ENCODE measurements at regions not wholly inside any gene's neighbourhood (a gene's known extent, or its start where the extent isn't known, plus 50 kb on each side); places are given as distances from the start of the nearest gene placed in this dataset.

DNA sequence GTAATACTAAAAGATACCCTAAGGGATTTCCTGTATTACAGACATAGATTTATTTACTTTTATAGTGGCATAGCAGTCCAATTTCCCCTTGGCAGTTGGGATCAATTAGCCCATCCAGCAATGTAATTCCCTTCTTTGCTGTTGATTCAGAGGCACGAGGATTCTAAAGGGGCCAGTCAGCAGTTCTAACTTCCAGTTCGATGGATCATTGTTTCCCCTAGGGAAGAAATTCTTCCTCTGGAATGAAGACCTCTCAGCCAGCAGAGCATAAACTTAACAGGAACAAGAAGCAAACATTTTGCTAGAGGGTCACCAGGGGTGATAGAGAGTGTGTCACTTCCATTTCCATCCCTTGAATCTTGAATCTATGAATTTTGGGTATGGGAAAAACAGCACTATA lies 395.7 kb upstream of the NOVA1 start:
- H3K27me3 Mint-ChIP-seq (ENCODE audit: unreplicated experiment): no peaks in the 10 kb centered on the region
- no peaks in the 10 kb centered on the region for H3K36me3 Mint-ChIP-seq (ENCODE audit: unreplicated experiment)
- no peak overlapping the region for H3K27ac Mint-ChIP-seq (ENCODE audit: unreplicated experiment)
- TF ChIP-seq, protein P1, sequence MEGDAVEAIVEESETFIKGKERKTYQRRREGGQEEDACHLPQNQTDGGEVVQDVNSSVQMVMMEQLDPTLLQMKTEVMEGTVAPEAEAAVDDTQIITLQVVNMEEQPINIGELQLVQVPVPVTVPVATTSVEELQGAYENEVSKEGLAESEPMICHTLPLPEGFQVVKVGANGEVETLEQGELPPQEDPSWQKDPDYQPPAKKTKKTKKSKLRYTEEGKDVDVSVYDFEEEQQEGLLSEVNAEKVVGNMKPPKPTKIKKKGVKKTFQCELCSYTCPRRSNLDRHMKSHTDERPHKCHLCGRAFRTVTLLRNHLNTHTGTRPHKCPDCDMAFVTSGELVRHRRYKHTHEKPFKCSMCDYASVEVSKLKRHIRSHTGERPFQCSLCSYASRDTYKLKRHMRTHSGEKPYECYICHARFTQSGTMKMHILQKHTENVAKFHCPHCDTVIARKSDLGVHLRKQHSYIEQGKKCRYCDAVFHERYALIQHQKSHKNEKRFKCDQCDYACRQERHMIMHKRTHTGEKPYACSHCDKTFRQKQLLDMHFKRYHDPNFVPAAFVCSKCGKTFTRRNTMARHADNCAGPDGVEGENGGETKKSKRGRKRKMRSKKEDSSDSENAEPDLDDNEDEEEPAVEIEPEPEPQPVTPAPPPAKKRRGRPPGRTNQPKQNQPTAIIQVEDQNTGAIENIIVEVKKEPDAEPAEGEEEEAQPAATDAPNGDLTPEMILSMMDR (IDR thresholded peaks at IDR 0.05): no peak
- H3K4me3 Mint-ChIP-seq (ENCODE audit: unreplicated experiment): no peak overlapping the region
- DNase-seq (ENCODE audit: extremely low spot score, unreplicated experiment): no peak
- no peaks in the 10 kb centered on the region for H3K9me3 Mint-ChIP-seq (ENCODE audit: unreplicated experiment)
- no peaks in the 10 kb centered on the region for H3K4me1 Mint-ChIP-seq (ENCODE audit: unreplicated experiment)

DNA sequence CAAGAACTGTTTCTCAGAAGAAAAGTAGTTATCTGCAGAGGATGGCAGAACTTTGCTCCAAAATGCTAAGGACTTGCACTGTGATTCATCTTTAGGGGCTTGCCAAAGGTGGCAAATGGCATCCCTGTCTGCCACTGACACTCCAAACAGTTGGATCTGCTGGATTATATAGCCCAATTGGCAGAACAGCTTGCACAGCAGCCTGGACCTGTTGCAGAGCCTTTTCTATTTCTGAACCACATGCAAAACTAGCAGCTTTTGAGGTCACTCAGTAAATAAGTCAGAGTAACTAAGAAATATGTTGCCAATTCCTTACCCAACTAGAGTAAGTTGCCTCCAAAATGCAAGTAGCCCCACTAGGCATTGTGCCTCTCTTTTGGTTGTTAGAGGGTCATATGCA lies 397.5 kb upstream of the NOVA1 start:
- TF ChIP-seq, protein P1 (IDR thresholded peaks at IDR 0.05): no peak
- Mint-ChIP-seq H3K27me3 (ENCODE audit: unreplicated experiment) (no peaks in the 10 kb centered on the region), H3K4me1 (ENCODE audit: unreplicated experiment) (no peaks in the 10 kb centered on the region), H3K36me3 (ENCODE audit: unreplicated experiment) (no peaks in the 10 kb centered on the region), H3K27ac (ENCODE audit: unreplicated experiment) (no peak overlapping the region), H3K9me3 (ENCODE audit: unreplicated experiment) (no peaks in the 10 kb centered on the region), H3K4me3 (ENCODE audit: unreplicated experiment) (no peak overlapping the region)
- DNase-seq (ENCODE audit: extremely low spot score, unreplicated experiment): no peak

DNA sequence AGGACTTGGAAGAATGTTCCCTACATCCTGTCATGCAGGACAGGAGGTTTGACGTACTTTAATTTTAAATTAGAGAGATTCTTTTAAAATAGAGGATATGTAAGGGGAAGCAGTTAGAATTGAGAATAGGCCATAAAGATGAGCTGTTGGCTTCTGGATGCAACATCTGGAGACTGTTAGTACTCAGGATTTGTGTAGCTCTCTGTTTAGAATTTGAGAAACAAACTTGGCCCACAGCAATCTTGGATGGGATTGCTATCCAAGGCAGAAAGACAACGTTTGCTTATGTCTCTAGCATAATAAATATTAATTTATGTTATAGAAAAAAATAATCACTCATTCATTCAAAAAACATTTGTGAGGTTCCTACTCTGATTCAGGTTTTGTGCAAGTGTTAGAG lies 398.4 kb upstream of the NOVA1 start:
- Mint-ChIP-seq H3K4me3 (ENCODE audit: unreplicated experiment) (no peak overlapping the region), H3K9me3 (ENCODE audit: unreplicated experiment) (no peaks in the 10 kb centered on the region), H3K4me1 (ENCODE audit: unreplicated experiment) (no peaks in the 10 kb centered on the region), H3K36me3 (ENCODE audit: unreplicated experiment) (no peaks in the 10 kb centered on the region), H3K27me3 (ENCODE audit: unreplicated experiment) (no peaks in the 10 kb centered on the region), H3K27ac (ENCODE audit: unreplicated experiment) (no peak overlapping the region)
- TF ChIP-seq, protein P1 (IDR thresholded peaks at IDR 0.05): no peak
- DNase-seq (ENCODE audit: extremely low spot score, unreplicated experiment): no peak

DNA sequence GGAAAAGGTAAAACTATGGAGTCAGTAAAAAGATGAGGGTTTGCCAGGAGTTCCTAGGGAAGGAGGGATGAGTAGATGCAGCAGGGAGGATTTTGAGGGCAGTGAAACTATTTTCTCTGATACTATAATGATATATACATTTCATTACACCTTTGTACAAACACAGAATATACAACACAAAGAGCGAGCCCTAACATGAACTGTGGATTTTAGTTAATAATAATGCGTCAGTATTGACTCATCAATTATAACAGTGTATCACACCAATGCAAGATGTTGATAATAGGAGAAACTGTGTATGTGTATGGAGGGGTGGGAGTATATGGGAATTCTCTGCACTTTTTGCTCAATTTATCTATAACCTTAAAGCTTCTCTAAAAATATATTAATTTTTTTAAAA lies 404.3 kb upstream of the NOVA1 start:
- TF ChIP-seq, protein P1 (IDR thresholded peaks at IDR 0.05): no peak
- H3K36me3 Mint-ChIP-seq (ENCODE audit: unreplicated experiment): no peaks in the 10 kb centered on the region
- no peaks in the 10 kb centered on the region for H3K27me3 Mint-ChIP-seq (ENCODE audit: unreplicated experiment)
- DNase-seq (ENCODE audit: extremely low spot score, unreplicated experiment): no peak
- H3K4me3 Mint-ChIP-seq (ENCODE audit: unreplicated experiment): no peak overlapping the region
- no peaks in the 10 kb centered on the region for H3K4me1 Mint-ChIP-seq (ENCODE audit: unreplicated experiment)
- no peak overlapping the region for H3K27ac Mint-ChIP-seq (ENCODE audit: unreplicated experiment)
- no peaks in the 10 kb centered on the region for H3K9me3 Mint-ChIP-seq (ENCODE audit: unreplicated experiment)

DNA sequence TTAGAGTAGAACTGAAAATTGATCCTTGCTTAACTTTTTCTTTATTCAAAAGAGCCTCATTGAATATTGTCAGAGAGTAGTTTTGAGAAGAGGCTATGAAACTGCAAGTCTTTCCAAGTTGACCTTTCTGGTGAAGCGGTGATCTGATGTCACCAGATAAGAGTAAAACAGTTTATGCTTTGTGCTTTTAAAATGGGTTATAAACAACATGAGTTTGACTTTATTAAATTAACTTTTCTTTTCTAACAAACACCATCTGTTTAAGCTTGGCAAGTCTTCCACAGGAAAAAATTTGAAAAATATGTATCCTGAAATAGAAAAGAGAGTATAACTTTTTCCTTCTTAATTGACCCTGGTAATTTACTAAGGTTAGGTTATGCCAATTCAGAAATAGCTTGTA lies 408.7 kb upstream of the NOVA1 start:
- Mint-ChIP-seq H3K4me3 (ENCODE audit: unreplicated experiment) (no peak overlapping the region), H3K36me3 (ENCODE audit: unreplicated experiment) (no peaks in the 10 kb centered on the region), H3K4me1 (ENCODE audit: unreplicated experiment) (no peaks in the 10 kb centered on the region), H3K9me3 (ENCODE audit: unreplicated experiment) (peaks cover 7% of the 10 kb centered on the region), H3K27ac (ENCODE audit: unreplicated experiment) (no peak overlapping the region), H3K27me3 (ENCODE audit: unreplicated experiment) (no peaks in the 10 kb centered on the region)
- DNase-seq (ENCODE audit: extremely low spot score, unreplicated experiment): no peak
- TF ChIP-seq, protein P1 (IDR thresholded peaks at IDR 0.05): no peak

Data from osteocyte (in vitro differentiated cells).